Esophagus squamous epithelium (tissue), 4 donors: ENCODE measurements at regions not wholly inside any gene's neighbourhood (a gene's known extent, or its start where the extent isn't known, plus 50 kb on each side); places are given as distances from the start of the nearest gene placed in this dataset.

Experiments
- POLR2A ChIP-seq, 4 donors: fragments of 450-650 bp; IDR thresholded peaks; one replicate each; pipeline ENCODE4 v1.6.1; 2017; ENCODE audit warnings: antibody characterized with exemption in 4 of 4, mild to moderate bottlenecking in 4 of 4, moderate library complexity in 3 of 4
- TF ChIP-seq, protein P1 (sequence below), 6 experiments: fragments of 450-650 bp in 4 of 6; fragments of 200-600 bp in 2 of 6; sonication (generic) in 2 of 6; IDR thresholded peaks; one replicate each; pipeline ENCODE4 v1.5.1; 2016 to 2019; ENCODE audit warnings: antibody characterized with exemption in 6 of 6, mild to moderate bottlenecking in 4 of 6, moderate library complexity in 4 of 6

DNA sequence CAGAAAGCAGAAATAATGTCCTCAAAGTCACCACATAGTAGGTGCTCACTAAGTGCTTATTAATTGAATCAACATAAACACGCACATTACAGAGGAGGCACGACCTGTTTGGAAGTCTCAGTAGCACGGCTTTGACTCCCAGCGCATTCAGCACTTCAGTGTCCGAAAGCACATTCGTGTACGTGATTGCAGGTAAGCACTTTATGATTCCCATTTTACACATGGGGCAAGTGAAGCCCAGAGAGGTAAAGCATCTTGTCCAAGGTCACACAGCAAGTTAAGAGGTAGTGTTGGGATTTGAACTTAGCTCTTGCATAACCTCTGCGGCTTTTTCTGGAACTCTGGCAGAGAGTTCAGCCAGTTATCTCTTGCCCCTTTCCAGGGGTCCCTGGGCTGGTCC is 85.2 kb upstream of the WNT4 start:
- TF ChIP-seq, protein P1, sequence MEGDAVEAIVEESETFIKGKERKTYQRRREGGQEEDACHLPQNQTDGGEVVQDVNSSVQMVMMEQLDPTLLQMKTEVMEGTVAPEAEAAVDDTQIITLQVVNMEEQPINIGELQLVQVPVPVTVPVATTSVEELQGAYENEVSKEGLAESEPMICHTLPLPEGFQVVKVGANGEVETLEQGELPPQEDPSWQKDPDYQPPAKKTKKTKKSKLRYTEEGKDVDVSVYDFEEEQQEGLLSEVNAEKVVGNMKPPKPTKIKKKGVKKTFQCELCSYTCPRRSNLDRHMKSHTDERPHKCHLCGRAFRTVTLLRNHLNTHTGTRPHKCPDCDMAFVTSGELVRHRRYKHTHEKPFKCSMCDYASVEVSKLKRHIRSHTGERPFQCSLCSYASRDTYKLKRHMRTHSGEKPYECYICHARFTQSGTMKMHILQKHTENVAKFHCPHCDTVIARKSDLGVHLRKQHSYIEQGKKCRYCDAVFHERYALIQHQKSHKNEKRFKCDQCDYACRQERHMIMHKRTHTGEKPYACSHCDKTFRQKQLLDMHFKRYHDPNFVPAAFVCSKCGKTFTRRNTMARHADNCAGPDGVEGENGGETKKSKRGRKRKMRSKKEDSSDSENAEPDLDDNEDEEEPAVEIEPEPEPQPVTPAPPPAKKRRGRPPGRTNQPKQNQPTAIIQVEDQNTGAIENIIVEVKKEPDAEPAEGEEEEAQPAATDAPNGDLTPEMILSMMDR (IDR thresholded peaks at IDR 0.05): no peak
- TF ChIP-seq POLR2A (IDR thresholded peaks at IDR 0.05): no peak
